C4-2B (cell line): ENCODE measurements at regions not wholly inside any gene's neighbourhood (a gene's known extent, or its start where the extent isn't known, plus 50 kb on each side); places are given as distances from the start of the nearest gene placed in this dataset.

Source experiments
- CTCF ChIP-seq: fragments of 450-650 bp; conservative IDR thresholded peaks from 2 replicates; pipeline ENCODE4 v1.5.1; 2017; ENCODE audit warnings: mild to moderate bottlenecking
- ZFX ChIP-seq: fragments of 450-650 bp; IDR thresholded peaks from 2 replicates; pipeline ENCODE4 v1.6.1; 2017

GRCh38 chr2:57759822-57760300 lies 286.7 kb upstream of the VRK2 start:
- TF ChIP-seq CTCF (peak; percentile 80), ZFX (no peak)
